ENCODE measurements at regions not wholly inside any gene's neighbourhood (a gene's known extent, or its start where the extent isn't known, plus 50 kb on each side); places are given as distances from the start of the nearest gene placed in this dataset.

GRCh38 chr1:117753232-117753631 is 147.4 kb downstream of the TENT5C start:
- no peak for TF ChIP-seq CTCF (IDR thresholded peaks at IDR 0.05; ENCODE audit: control insufficient read depth, insufficient read depth, low read depth, low read length, missing control alignments)
- no peak overlapping the region for H3K4me3 ChIP-seq (ENCODE audit: control insufficient read depth, low read depth, low read length)
- DNase-seq (ENCODE audit: low read depth): no peak

GRCh38 chr1:117753652-117754051 is 147.8 kb downstream of the TENT5C start:
- TF ChIP-seq CTCF (IDR thresholded peaks at IDR 0.05; ENCODE audit: control insufficient read depth, insufficient read depth, low read depth, low read length, missing control alignments): no peak
- H3K4me3 ChIP-seq (ENCODE audit: control insufficient read depth, low read depth, low read length): no peak overlapping the region; the same call in 1 of the 2 replicates
- peak; percentile 41 for DNase-seq (ENCODE audit: low read depth)

GRCh38 chr1:117754061-117754969 is 148.5 kb downstream of the TENT5C start:
- H3K4me3 ChIP-seq (ENCODE audit: control insufficient read depth, low read depth, low read length): no peak overlapping the region; the same call in 1 of the 2 replicates
- peak; percentile 20 for DNase-seq (ENCODE audit: low read depth)
- peak; percentile 74 for TF ChIP-seq CTCF (IDR thresholded peaks at IDR 0.05; ENCODE audit: control insufficient read depth, insufficient read depth, low read depth, low read length, missing control alignments)

- peak; percentile 28 for DNase-seq (ENCODE audit: low read depth)
- no peak overlapping the region for H3K4me3 ChIP-seq (ENCODE audit: control insufficient read depth, low read depth, low read length)
- TF ChIP-seq CTCF (IDR thresholded peaks at IDR 0.05; ENCODE audit: control insufficient read depth, insufficient read depth, low read depth, low read length, missing control alignments): no peak
Observed at GRCh38 chr1:117757668-117758067, 151.8 kb downstream of the TENT5C start.

- peak overlapping the region; percentile 52 for H3K4me3 ChIP-seq (ENCODE audit: control insufficient read depth, low read depth, low read length)
- peak; percentile 46 for DNase-seq (ENCODE audit: low read depth)
- TF ChIP-seq CTCF (IDR thresholded peaks at IDR 0.05; ENCODE audit: control insufficient read depth, insufficient read depth, low read depth, low read length, missing control alignments): peak; percentile 86
Observed at GRCh38 chr1:117758444-117759316, 152.8 kb downstream of the TENT5C start.

- no peak for TF ChIP-seq CTCF (IDR thresholded peaks at IDR 0.05; ENCODE audit: control insufficient read depth, insufficient read depth, low read depth, low read length, missing control alignments)
- H3K4me3 ChIP-seq (ENCODE audit: control insufficient read depth, low read depth, low read length): no peak overlapping the region
- no peak for DNase-seq (ENCODE audit: low read depth)
Observed at GRCh38 chr1:117759535-117759934, 153.7 kb downstream of the TENT5C start.

All from AG09309 (cell line).